ENCODE measurements at regions not wholly inside any gene's neighbourhood (a gene's known extent, or its start where the extent isn't known, plus 50 kb on each side); places are given as distances from the start of the nearest gene placed in this dataset.

GRCh38 chr3:44105571-44105970 is 136.1 kb upstream of the TOPAZ1 start:
- Histone ChIP-seq H2AFZ (ENCODE audit: insufficient read depth, low read depth, low read length, poor library complexity, severe bottlenecking) (no peak overlapping the region), H3K4me2 (replicated peaks; ENCODE audit: low read depth, low read length, poor library complexity, severe bottlenecking) (no peak overlapping the region), H3K4me3 (ENCODE audit: control extremely low read depth in 1 of 5, extremely low read depth in 1 of 5, insufficient read depth in 1 of 5, low read depth in 2 of 5, low read length in 4 of 5) (no peak overlapping the region), H3K9me3 (ENCODE audit: control extremely low read depth in 1 of 3, control insufficient read depth in 2 of 3, insufficient read depth in 1 of 3, low read length in 2 of 3) (no peaks in the 10 kb centered on the region), H3K79me2 (ENCODE audit: control insufficient read depth, insufficient read depth, low read length) (no peaks in the 10 kb centered on the region), H3K4me1 (ENCODE audit: control insufficient read depth in 2 of 2, insufficient read depth in 2 of 2, low read length in 2 of 2) (peaks cover 0 to 8% of the 10 kb centered on the region in 2 donors), H3K9ac (ENCODE audit: low read length) (no peak overlapping the region), H3K27me3 (replicated peaks in 1 of 4; ENCODE audit: control extremely low read depth in 1 of 4, control insufficient read depth in 3 of 4, insufficient read depth in 4 of 4, low read length in 3 of 4) (peaks cover 0 to 7% (median 0%) of the 10 kb centered on the region in 4 experiments), H3K36me3 (replicated peaks in 1 of 2; ENCODE audit: control extremely low read depth in 1 of 2, control insufficient read depth in 1 of 2, extremely low read depth in 1 of 2, insufficient read depth in 2 of 2, low read length in 1 of 2) (no peaks in the 10 kb centered on the region), H3K27ac (ENCODE audit: low read length in 2 of 2) (no peak overlapping the region), H4K20me1 (ENCODE audit: control insufficient read depth, insufficient read depth, low read length, poor library complexity, severe bottlenecking) (no peaks in the 10 kb centered on the region)
- Mint-ChIP-seq H3K27me3 (peaks cover 5% of the 10 kb centered on the region), H3K9me3 (ENCODE audit: insufficient read depth) (no peaks in the 10 kb centered on the region), H3K27ac (no peak overlapping the region), H3K4me3 (no peak overlapping the region), H3K4me1 (peaks cover 11% of the 10 kb centered on the region)
- intact Hi-C loops (cut with micrococcal nuclease) = no loop called here
- DNase-seq = no peak
- ChIA-PET CTCF (interaction anchor here (1.1 to 1.3 kb wide), 2 partner anchors 7 to 249 kb away, joined by 4 read pairs; no protein-coding TSS in a partner anchor), POLR2A (no interaction called here)
- 33% methylated on average over 3 of the region's 5 CpGs for WGBS (ENCODE audit: insufficient coverage)
- no peak for TF ChIP-seq CTCF (IDR thresholded peaks at IDR 0.05)
- TF ChIP-seq EZH2 (IDR thresholded peaks at IDR 0.05; ENCODE audit: borderline replicate concordance, insufficient read depth, low read depth, low read length, poor library complexity, severe bottlenecking) = no peak
- no peak for ATAC-seq (ENCODE audit: low read depth)

- no peak overlapping the region for H3K4me3 ChIP-seq (ENCODE audit: control extremely low read depth in 1 of 5, extremely low read depth in 1 of 5, insufficient read depth in 1 of 5, low read depth in 2 of 5, low read length in 4 of 5)
- H3K4me2 ChIP-seq (replicated peaks; ENCODE audit: low read depth, low read length, poor library complexity, severe bottlenecking) = no peak overlapping the region
- ATAC-seq (ENCODE audit: low read depth) (no peak), DNase-seq (no peak)
- 83% methylated on average over 2 of the region's 6 CpGs for WGBS (ENCODE audit: insufficient coverage)
- no peak overlapping the region for H3K27ac ChIP-seq (ENCODE audit: low read length in 2 of 2)
- H3K27ac Mint-ChIP-seq = no peak overlapping the region
- H3K4me1 ChIP-seq (ENCODE audit: control insufficient read depth in 2 of 2, insufficient read depth in 2 of 2, low read length in 2 of 2) = peaks cover 0 to 8% of the 10 kb centered on the region in 2 donors
- H3K9ac ChIP-seq (ENCODE audit: low read length) = no peak overlapping the region
- H3K9me3 ChIP-seq (ENCODE audit: control extremely low read depth in 1 of 3, control insufficient read depth in 2 of 3, insufficient read depth in 1 of 3, low read length in 2 of 3) = no peaks in the 10 kb centered on the region
- no peaks in the 10 kb centered on the region for H4K20me1 ChIP-seq (ENCODE audit: control insufficient read depth, insufficient read depth, low read length, poor library complexity, severe bottlenecking)
- CTCF ChIA-PET = no interaction called here
- no peaks in the 10 kb centered on the region for H3K9me3 Mint-ChIP-seq (ENCODE audit: insufficient read depth)
- peaks cover 11% of the 10 kb centered on the region for H3K4me1 Mint-ChIP-seq
- no peaks in the 10 kb centered on the region for H3K79me2 ChIP-seq (ENCODE audit: control insufficient read depth, insufficient read depth, low read length)
- H2AFZ ChIP-seq (ENCODE audit: insufficient read depth, low read depth, low read length, poor library complexity, severe bottlenecking) = no peak overlapping the region
- no peak overlapping the region for H3K4me3 Mint-ChIP-seq
- H3K27me3 Mint-ChIP-seq = peaks cover 5% of the 10 kb centered on the region
- no peaks in the 10 kb centered on the region for H3K36me3 ChIP-seq (replicated peaks in 1 of 2; ENCODE audit: control extremely low read depth in 1 of 2, control insufficient read depth in 1 of 2, extremely low read depth in 1 of 2, insufficient read depth in 2 of 2, low read length in 1 of 2)
- intact Hi-C loops (cut with micrococcal nuclease) = no loop called here
- no peaks in the 10 kb centered on the region for H3K27me3 ChIP-seq (replicated peaks in 1 of 4; ENCODE audit: control extremely low read depth in 1 of 4, control insufficient read depth in 3 of 4, insufficient read depth in 4 of 4, low read length in 3 of 4)
- POLR2A ChIA-PET = no interaction called here
- TF ChIP-seq EZH2 (IDR thresholded peaks at IDR 0.05; ENCODE audit: borderline replicate concordance, insufficient read depth, low read depth, low read length, poor library complexity, severe bottlenecking) = no peak
- no peak for TF ChIP-seq CTCF (IDR thresholded peaks at IDR 0.05)
Observed at GRCh38 chr3:44106756-44107155, 134.9 kb upstream of the TOPAZ1 start.
